Prostate gland (tissue), 2 donors: ENCODE measurements at regions not wholly inside any gene's neighbourhood (a gene's known extent, or its start where the extent isn't known, plus 50 kb on each side); places are given as distances from the start of the nearest gene placed in this dataset.

Experiments used
- CTCF ChIP-seq, 4 experiments: fragments of 200-600 bp in 2 of 4; fragments of 450-650 bp in 2 of 4; sonication (generic) in 2 of 4; IDR thresholded peaks; 1 replicate in 3 of 4; 2 replicates in 1 of 4; pipeline ENCODE4 v1.5.1; 2016 to 2019; ENCODE audit warnings: antibody characterized with exemption in 4 of 4, mild to moderate bottlenecking in 2 of 4, moderate library complexity in 2 of 4
- POLR2A ChIP-seq: fragments of 450-650 bp; IDR thresholded peaks from one replicate; pipeline ENCODE4 v1.6.1; 2016; ENCODE audit warnings: antibody characterized with exemption, mild to moderate bottlenecking

- TF ChIP-seq CTCF (IDR thresholded peaks at IDR 0.05) (no peak), POLR2A (no peak)
Observed at GRCh38 chr9:129278391-129279237, 100.6 kb upstream of the IER5L start.
